Stimulated activated naive CD8-positive, alpha-beta T cell treated with anti-CD3 and anti-CD28 coated beads, Interleukin-15, Interleukin-2, amounts not matched to agents 100 ng/mL and 50 ng/mL, for 24 hours (primary cell): ENCODE measurements at regions not wholly inside any gene's neighbourhood (a gene's known extent, or its start where the extent isn't known, plus 50 kb on each side); places are given as distances from the start of the nearest gene placed in this dataset.
"Not testable (repeated sequence)": the region's sequence is repeated elsewhere in the genome, so short reads cannot be mapped to it uniquely, and the experiment has no call there.

ENCODE experiments used
- H3K27ac Mint-ChIP-seq: one replicate; pipeline ENCODE4 v1.8.0; 2021; ENCODE audit warnings: mild to moderate bottlenecking, mixed read lengths
- H3K27me3 Mint-ChIP-seq: one replicate; pipeline ENCODE4 v1.8.0; 2021; ENCODE audit warnings: mixed read lengths
- H3K36me3 Mint-ChIP-seq: one replicate; pipeline ENCODE4 v1.8.0; 2021; ENCODE audit warnings: low read depth, mixed read lengths
- H3K4me1 Mint-ChIP-seq: one replicate; pipeline ENCODE4 v1.8.0; 2021; ENCODE audit warnings: low read depth, mixed read lengths
- H3K4me3 Mint-ChIP-seq: one replicate; pipeline ENCODE4 v1.8.0; 2021; ENCODE audit warnings: mild to moderate bottlenecking, mixed read lengths
- H3K9me3 Mint-ChIP-seq: one replicate; pipeline ENCODE4 v1.8.0; 2021; ENCODE audit warnings: mixed read lengths

- Mint-ChIP-seq H3K27me3 (no peaks in the 10 kb centered on the region), H3K4me1 (no peaks in the 10 kb centered on the region), H3K4me3 (no peak overlapping the region), H3K27ac (no peak overlapping the region), H3K9me3 (peaks cover 3% of the 10 kb centered on the region), H3K36me3 (no peaks in the 10 kb centered on the region)
These were observed 562.4 kb upstream of the AUTS2 start for GRCh38 chr7:69035826-69036225.

DNA sequence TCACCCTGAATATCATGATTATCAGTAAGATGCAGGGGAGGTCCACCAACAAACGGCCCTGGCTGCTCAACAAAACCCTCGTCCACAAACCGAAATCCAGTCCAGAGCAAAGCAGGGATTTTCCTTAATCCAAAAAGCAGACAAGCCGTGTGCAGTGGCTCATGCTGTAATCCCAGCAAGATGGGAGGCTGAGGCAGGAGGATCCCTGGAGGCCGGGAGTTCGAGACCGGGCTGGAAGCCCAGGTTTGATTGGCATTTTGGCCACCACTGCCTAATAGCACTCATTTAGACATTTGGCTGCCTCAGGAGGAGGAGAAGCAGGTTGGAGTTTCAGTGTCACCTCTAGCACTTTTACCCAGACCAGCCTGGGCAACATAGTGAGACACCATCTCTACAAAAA, 562.0 kb upstream of the AUTS2 start:
- H3K9me3 Mint-ChIP-seq: peaks cover 3% of the 10 kb centered on the region
- H3K4me3 Mint-ChIP-seq: no peak overlapping the region
- H3K36me3 Mint-ChIP-seq: no peaks in the 10 kb centered on the region
- no peak overlapping the region for H3K27ac Mint-ChIP-seq
- H3K4me1 Mint-ChIP-seq: no peaks in the 10 kb centered on the region
- no peaks in the 10 kb centered on the region for H3K27me3 Mint-ChIP-seq

DNA sequence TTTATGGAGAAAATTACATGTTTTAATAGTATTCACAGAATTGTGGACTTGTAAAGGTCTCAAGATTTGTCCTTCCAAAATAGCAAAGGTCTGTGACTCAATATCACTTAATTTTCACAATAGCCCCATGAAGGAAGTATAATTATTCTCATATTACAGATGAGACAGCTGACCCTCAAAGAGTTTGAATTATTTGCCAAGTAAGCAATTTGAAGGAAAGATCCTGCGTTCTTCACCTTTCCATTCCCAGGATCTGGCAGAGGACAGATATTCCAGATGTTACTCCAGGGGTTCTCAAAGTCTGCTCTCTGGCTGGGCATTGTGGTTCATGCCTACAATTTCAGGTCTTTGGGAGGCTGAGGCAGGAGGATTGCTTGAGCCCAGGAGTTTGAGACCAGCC, 559.4 kb upstream of the AUTS2 start:
- no peaks in the 10 kb centered on the region for H3K27me3 Mint-ChIP-seq
- no peaks in the 10 kb centered on the region for H3K36me3 Mint-ChIP-seq
- H3K9me3 Mint-ChIP-seq: peaks cover 18% of the 10 kb centered on the region
- no peaks in the 10 kb centered on the region for H3K4me1 Mint-ChIP-seq
- no peak overlapping the region for H3K27ac Mint-ChIP-seq
- no peak overlapping the region for H3K4me3 Mint-ChIP-seq

DNA sequence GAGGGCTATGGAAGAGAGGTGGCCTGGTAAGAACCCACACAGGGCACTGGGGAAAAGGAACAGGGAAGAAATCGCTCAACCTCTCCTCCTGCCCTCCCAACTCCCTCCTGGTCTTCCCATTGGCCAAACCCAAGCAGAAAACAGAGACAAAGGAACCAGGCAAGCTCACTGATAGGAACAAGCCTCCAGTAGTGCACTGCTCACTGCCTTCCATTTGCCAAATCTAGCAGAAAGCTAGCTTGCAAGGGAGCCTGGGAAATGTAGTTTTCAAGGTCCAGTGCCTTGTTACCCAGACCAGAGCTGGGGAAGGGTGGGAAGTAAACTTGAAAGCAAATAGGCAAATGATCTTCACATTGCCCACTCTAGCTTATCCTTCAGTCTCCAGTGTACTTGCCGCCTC, 556.1 kb upstream of the AUTS2 start:
- H3K27ac Mint-ChIP-seq: no peak overlapping the region
- no peaks in the 10 kb centered on the region for H3K4me1 Mint-ChIP-seq
- no peaks in the 10 kb centered on the region for H3K36me3 Mint-ChIP-seq
- H3K27me3 Mint-ChIP-seq: no peaks in the 10 kb centered on the region
- peaks cover 30% of the 10 kb centered on the region for H3K9me3 Mint-ChIP-seq
- H3K4me3 Mint-ChIP-seq: no peak overlapping the region

GRCh38 chr7:69047151-69047754, 551.0 kb upstream of the AUTS2 start:
- Mint-ChIP-seq H3K4me1 (no peaks in the 10 kb centered on the region), H3K27me3 (no peaks in the 10 kb centered on the region), H3K9me3 (peaks cover 24% of the 10 kb centered on the region), H3K36me3 (no peaks in the 10 kb centered on the region), H3K4me3 (no peak overlapping the region), H3K27ac (no peak overlapping the region)

DNA sequence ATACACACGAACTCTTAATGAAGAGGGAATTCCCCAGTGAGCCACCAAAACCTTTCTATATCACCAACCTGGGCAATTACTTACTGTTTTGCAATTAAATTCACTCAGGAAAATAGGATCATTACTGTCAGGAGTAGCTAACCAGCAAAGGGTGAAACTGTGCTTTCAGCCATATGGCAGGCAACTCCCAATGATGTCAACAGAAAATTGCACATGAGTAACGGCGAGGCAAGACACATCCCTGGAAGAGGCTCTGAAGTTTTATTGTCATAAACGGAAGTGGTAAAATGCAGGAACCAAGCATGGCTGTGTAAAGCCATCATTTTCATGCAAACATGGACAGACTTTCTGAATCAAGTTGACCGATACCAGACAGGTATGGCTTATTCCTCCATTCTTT, 548.9 kb upstream of the AUTS2 start:
- H3K27ac Mint-ChIP-seq: no peak overlapping the region
- peaks cover 12% of the 10 kb centered on the region for H3K9me3 Mint-ChIP-seq
- no peaks in the 10 kb centered on the region for H3K4me1 Mint-ChIP-seq
- no peak overlapping the region for H3K4me3 Mint-ChIP-seq
- H3K27me3 Mint-ChIP-seq: no peaks in the 10 kb centered on the region
- no peaks in the 10 kb centered on the region for H3K36me3 Mint-ChIP-seq

DNA sequence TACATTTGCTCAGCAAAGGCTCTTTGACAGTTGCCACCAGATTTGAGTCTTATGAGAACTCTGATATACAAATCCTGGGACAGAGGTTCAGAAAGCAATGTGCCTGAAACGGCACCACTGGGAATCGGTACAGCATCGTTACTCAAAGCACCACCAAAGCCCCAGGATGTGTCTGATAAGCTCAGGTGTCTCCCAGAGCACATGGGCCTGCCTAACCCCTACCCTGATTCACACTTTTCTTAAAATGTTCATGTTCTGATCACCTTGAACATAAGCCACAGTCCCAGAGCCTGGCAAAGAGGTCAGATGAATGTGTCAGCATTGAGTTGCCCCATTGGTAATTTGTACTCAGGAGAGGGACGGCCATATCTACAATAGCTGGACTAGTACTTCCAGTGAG, 545.8 kb upstream of the AUTS2 start:
- H3K9me3 Mint-ChIP-seq: peaks cover 3% of the 10 kb centered on the region
- H3K27ac Mint-ChIP-seq: no peak overlapping the region
- H3K36me3 Mint-ChIP-seq: no peaks in the 10 kb centered on the region
- H3K4me1 Mint-ChIP-seq: no peaks in the 10 kb centered on the region
- no peaks in the 10 kb centered on the region for H3K27me3 Mint-ChIP-seq
- no peak overlapping the region for H3K4me3 Mint-ChIP-seq

DNA sequence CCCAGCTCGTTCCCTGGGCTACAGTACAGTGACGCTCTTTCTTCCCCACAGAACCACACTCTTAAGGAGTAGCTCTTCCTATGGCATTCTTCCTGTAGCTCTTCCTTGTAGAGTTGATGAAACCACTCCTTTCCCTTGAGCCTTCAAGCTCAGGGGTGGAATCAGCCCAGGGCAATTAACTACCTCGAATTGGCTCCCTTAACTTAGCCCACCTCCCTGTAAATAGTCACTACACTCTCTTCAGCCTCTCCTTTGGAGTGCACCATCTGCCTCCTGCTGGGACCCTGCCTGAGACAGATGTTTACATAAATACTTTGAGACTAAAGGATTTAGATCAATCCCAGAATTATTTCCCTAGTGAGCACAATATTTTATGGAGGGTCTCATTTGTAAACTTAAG, 537.8 kb upstream of the AUTS2 start:
- Mint-ChIP-seq H3K27me3 (peaks cover 5% of the 10 kb centered on the region), H3K4me3 (no peak overlapping the region), H3K9me3 (peaks cover 9% of the 10 kb centered on the region), H3K27ac (no peak overlapping the region), H3K4me1 (no peaks in the 10 kb centered on the region), H3K36me3 (no peaks in the 10 kb centered on the region)

DNA sequence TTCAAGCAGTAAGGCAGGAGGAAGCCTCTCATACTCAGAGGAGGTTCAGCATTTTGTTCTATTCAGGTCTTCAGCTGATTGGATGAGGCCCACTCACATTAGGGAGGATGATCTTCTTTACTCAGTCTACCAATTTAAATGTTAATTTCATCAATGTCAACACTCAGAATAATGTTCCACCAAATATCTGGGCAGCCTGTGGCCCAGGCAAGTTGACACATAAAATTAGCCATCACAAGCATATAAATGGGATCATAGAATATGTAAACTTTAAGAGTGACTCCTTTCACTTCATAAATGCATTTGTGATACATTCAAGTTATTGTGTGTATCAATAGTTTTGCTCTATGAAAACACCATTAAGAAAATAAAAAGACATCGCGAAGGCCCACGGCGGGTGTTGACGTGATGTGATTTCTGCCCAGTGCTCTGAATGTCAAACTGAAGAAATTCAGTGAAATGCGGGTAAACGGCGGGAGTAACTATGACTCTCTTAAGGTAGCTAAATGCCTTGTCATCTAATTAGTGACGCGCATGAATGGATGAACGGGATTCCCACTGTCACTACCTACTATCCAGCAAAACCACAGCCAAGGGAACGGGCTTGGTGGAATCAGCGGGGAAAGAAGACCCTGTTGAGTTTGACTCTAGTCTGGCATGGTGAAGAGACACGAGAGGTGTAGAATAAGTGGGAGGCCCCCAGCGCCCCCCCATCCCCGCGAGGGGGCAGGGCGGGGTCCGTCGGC, 536.1 kb upstream of the AUTS2 start:
- H3K27me3 Mint-ChIP-seq: peaks cover 5% of the 10 kb centered on the region
- no peaks in the 10 kb centered on the region for H3K36me3 Mint-ChIP-seq
- peaks cover 14% of the 10 kb centered on the region for H3K9me3 Mint-ChIP-seq
- H3K4me1 Mint-ChIP-seq: no peaks in the 10 kb centered on the region
- no peak overlapping the region for H3K4me3 Mint-ChIP-seq
- H3K27ac Mint-ChIP-seq: no peak overlapping the region

- Mint-ChIP-seq H3K9me3 (peaks cover 15% of the 10 kb centered on the region), H3K4me3 (no peak overlapping the region), H3K27me3 (no peaks in the 10 kb centered on the region), H3K27ac (no peak overlapping the region), H3K36me3 (no peaks in the 10 kb centered on the region), H3K4me1 (no peaks in the 10 kb centered on the region)
These were observed 530.9 kb upstream of the AUTS2 start for GRCh38 chr7:69067397-69067796.

DNA sequence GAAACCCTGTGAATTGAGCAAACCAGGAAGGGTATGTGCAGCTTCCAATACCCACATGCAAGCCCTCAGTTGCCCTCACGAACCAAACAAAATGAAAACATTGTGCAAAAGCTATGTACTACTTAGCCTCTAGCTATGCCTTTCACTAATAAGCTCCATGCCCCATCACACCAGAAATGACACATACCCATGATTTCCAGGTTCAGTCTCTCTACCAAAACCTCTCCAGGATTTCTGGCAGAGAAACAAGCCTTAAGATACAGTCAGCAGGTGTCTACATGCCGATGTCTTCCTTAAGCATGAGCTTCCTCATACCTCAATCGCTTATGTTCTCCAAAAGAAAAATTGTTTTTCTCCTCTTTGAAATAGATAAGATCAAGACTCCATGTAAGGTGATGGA, 527.8 kb upstream of the AUTS2 start:
- H3K4me3 Mint-ChIP-seq: no peak overlapping the region
- H3K9me3 Mint-ChIP-seq: peaks cover 20% of the 10 kb centered on the region
- no peak overlapping the region for H3K27ac Mint-ChIP-seq
- no peaks in the 10 kb centered on the region for H3K27me3 Mint-ChIP-seq
- H3K4me1 Mint-ChIP-seq: no peaks in the 10 kb centered on the region
- H3K36me3 Mint-ChIP-seq: no peaks in the 10 kb centered on the region

GRCh38 chr7:69076566-69076965, 521.7 kb upstream of the AUTS2 start:
- H3K27me3 Mint-ChIP-seq: no peaks in the 10 kb centered on the region
- no peaks in the 10 kb centered on the region for H3K36me3 Mint-ChIP-seq
- no peaks in the 10 kb centered on the region for H3K4me1 Mint-ChIP-seq
- H3K4me3 Mint-ChIP-seq: no peak overlapping the region
- H3K9me3 Mint-ChIP-seq: peaks cover 13% of the 10 kb centered on the region
- no peak overlapping the region for H3K27ac Mint-ChIP-seq

DNA sequence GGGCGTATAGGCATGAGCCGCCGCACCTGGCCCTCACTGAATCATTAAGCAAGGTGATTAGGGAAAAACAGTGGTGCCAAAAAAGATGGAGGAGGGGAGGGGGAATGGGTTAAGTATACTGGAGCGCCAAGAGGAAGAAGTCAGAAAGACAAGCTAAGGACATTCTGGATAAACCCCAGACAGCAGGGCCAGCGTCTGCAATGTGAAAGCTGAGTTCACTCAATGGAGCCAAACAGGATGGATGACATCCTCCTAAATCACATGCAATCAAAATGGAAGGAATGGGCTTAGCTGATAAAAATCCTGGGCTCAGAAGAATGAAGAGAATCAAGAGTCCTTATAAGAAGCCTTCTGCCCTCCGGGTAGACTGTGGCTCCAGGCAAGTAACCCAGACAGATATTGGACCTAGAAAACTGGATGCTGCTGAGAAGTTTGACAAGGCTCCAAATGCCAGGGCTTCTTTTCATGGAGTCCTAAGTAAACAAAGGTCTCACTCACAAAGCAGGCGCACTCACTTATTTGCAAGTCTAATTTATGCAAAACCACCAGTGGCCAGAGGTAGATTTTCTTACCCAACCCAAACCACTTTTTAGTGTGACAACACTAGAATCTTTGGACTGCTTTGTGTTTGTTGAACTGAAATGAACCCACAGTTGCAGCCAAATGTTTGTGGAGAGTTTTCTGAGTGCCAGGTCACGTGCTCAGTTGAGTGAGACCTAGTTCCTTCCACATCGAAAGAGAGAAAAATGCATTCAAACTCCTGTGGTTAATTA, 519.1 kb upstream of the AUTS2 start:
- Mint-ChIP-seq H3K27me3 (no peaks in the 10 kb centered on the region), H3K4me3 (no peak overlapping the region), H3K27ac (no peak overlapping the region), H3K4me1 (no peaks in the 10 kb centered on the region), H3K36me3 (no peaks in the 10 kb centered on the region), H3K9me3 (peaks cover 8% of the 10 kb centered on the region)

DNA sequence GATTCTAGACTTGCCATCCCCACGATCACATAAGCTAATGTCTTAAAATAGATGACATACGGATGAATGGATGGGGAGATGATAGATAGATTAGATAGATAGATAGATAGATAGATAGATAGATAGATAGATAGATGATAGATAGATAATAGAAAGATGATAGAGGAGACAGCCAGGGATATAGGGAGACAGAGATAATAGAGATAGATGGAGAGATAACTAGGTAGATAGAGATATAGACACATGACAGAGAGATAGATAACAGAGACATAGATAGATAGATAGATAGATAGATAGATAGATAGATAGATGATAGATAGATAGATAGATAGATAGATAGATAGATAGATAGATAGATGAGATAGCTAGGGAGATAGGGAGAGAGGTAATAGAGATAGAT, 511.0 kb upstream of the AUTS2 start:
- H3K9me3 Mint-ChIP-seq: peaks cover 17% of the 10 kb centered on the region
- H3K4me3 Mint-ChIP-seq, H3K27ac Mint-ChIP-seq, H3K4me1 Mint-ChIP-seq, H3K36me3 Mint-ChIP-seq, H3K27me3 Mint-ChIP-seq: not testable (repeated sequence)

DNA sequence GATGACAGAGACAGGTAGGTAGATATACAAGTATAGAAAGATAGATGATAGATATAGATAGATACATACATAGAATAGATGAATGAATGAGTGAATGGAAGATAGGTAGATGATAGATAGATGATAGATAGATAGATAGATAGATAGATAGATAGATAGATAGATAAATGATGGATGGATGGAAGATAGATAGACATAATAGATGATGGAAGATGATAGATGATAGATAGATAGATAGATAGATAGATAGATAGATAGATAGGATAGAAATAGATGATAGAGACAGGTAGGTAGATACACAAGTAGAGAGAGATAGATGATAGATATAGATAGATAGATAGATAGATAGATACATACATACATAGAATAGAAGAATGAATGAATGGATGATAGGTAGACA, 510.1 kb upstream of the AUTS2 start:
- H3K27ac Mint-ChIP-seq: no peak overlapping the region
- no peaks in the 10 kb centered on the region for H3K4me1 Mint-ChIP-seq
- H3K9me3 Mint-ChIP-seq: peaks cover 17% of the 10 kb centered on the region
- no peaks in the 10 kb centered on the region for H3K27me3 Mint-ChIP-seq
- H3K4me3 Mint-ChIP-seq: no peak overlapping the region
- no peaks in the 10 kb centered on the region for H3K36me3 Mint-ChIP-seq
